GM18909 (cell line): ENCODE measurements at regions not wholly inside any gene's neighbourhood (a gene's known extent, or its start where the extent isn't known, plus 50 kb on each side); places are given as distances from the start of the nearest gene placed in this dataset.

Experiments used
- ATAC-seq: cut with Tn5 transposase; IDR thresholded peaks from one replicate; pipeline ENCODE4 v1.9.1; 2021; ENCODE audit warnings: mild to moderate bottlenecking; ENCODE audit not compliant: unreplicated experiment, poor library complexity

GRCh38 chr3:26560081-26560480 lies 62.5 kb upstream of the LRRC3B start:
- no peak for ATAC-seq

GRCh38 chr3:26562021-26562768 lies 60.4 kb upstream of the LRRC3B start:
- ATAC-seq = no peak
